ENCODE measurements at regions not wholly inside any gene's neighbourhood (a gene's known extent, or its start where the extent isn't known, plus 50 kb on each side); places are given as distances from the start of the nearest gene placed in this dataset.

DNA sequence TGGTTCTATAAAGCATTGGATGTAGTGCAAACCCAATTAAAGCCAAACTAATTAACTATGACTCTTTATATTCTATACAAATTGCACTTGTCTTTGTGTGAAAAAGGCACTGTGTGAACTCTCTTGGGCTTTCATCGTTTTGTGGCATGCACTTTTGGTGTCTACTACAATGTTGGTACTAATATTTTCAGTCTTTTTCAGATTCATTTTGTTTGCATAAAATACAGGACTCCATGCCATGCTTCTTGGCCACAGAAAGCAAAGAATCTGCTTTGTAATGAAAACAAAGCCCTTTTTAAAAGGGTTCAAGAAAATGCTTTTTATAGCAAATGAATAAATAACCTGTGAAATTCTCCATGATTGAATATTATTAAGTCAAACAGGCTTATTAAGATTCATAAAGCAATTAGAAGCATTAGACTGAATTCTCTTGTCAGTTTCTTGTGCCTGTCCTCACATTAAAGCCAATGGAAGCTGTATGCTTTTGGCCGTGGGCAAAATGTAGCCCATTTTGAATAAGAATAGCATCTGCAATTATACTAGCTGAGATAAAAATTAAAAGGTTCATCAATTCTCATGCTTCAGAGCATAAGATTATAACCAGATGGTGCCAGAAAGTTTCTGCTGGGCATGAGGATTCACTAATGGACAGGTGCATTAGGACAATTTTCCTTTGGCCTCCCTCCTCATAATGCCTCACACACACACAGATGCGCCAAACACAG is 1665.2 kb downstream of the SUCLG1 start:
- no peaks in the 10 kb centered on the region for H3K4me1 ChIP-seq (ENCODE audit: control insufficient read depth, low read length)

DNA sequence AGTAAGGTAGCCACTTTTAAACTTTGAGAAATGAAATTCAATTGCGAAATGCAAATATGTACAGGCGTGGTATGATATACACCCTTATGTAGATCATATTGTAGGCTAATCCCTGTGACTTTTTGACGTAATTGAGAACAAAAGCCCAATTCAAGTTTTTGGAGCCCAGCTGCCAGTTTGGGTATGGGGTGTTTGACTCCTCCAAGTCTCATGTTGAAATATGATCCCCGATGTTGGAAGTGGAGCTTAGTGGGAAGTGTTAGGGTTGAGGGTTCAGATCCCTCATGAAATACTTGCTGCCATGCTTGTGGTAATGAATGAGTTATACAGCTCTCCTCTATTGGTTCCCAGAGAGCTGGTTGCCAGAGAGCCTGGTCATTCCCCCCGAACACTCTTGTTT is 1666.8 kb downstream of the SUCLG1 start:
- Histone ChIP-seq H3K9me2 (replicated peaks; ENCODE audit: control insufficient read depth, low read length) (no peaks in the 10 kb centered on the region), H3F3A (ENCODE audit: control insufficient read depth, insufficient read depth) (no peaks in the 10 kb centered on the region), H3K4me2 (ENCODE audit: low read length) (no peak overlapping the region), H3K9me3 (ENCODE audit: control insufficient read depth, insufficient read depth, low read length) (no peaks in the 10 kb centered on the region), H3K4me3 (ENCODE audit: low read length) (no peak overlapping the region), H3K79me2 (ENCODE audit: control insufficient read depth, low read length) (no peaks in the 10 kb centered on the region), H4K20me1 (ENCODE audit: control insufficient read depth, insufficient read depth, low read depth, low read length) (no peaks in the 10 kb centered on the region), H3K4me1 (ENCODE audit: control insufficient read depth, low read length) (no peaks in the 10 kb centered on the region), H3K27ac (ENCODE audit: low read depth, low read length) (no peak overlapping the region), H3K36me3 (ENCODE audit: control insufficient read depth, low read length) (no peaks in the 10 kb centered on the region), H3K27me3 (ENCODE audit: control insufficient read depth, low read length) (no peaks in the 10 kb centered on the region)
- TF ChIP-seq, protein P1, sequence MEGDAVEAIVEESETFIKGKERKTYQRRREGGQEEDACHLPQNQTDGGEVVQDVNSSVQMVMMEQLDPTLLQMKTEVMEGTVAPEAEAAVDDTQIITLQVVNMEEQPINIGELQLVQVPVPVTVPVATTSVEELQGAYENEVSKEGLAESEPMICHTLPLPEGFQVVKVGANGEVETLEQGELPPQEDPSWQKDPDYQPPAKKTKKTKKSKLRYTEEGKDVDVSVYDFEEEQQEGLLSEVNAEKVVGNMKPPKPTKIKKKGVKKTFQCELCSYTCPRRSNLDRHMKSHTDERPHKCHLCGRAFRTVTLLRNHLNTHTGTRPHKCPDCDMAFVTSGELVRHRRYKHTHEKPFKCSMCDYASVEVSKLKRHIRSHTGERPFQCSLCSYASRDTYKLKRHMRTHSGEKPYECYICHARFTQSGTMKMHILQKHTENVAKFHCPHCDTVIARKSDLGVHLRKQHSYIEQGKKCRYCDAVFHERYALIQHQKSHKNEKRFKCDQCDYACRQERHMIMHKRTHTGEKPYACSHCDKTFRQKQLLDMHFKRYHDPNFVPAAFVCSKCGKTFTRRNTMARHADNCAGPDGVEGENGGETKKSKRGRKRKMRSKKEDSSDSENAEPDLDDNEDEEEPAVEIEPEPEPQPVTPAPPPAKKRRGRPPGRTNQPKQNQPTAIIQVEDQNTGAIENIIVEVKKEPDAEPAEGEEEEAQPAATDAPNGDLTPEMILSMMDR (IDR thresholded peaks at IDR 0.05; ENCODE audit: low read depth, low read length, poor library complexity, severe bottlenecking), result no peak
- no peak for TF ChIP-seq EZH2phosphoT487 (IDR thresholded peaks at IDR 0.05; ENCODE audit: borderline replicate concordance, low read length)

More for the DNA sequence above, 1665.2 kb downstream of the SUCLG1 start:
- Histone ChIP-seq H3F3A (ENCODE audit: control insufficient read depth, insufficient read depth) (no peaks in the 10 kb centered on the region), H3K4me2 (ENCODE audit: low read length) (no peak overlapping the region), H3K27me3 (ENCODE audit: control insufficient read depth, low read length) (no peaks in the 10 kb centered on the region), H3K79me2 (ENCODE audit: control insufficient read depth, low read length) (no peaks in the 10 kb centered on the region), H3K9me2 (replicated peaks; ENCODE audit: control insufficient read depth, low read length) (no peaks in the 10 kb centered on the region), H3K27ac (ENCODE audit: low read depth, low read length) (no peak overlapping the region), H3K9me3 (ENCODE audit: control insufficient read depth, insufficient read depth, low read length) (no peaks in the 10 kb centered on the region), H3K4me3 (ENCODE audit: low read length) (no peak overlapping the region), H4K20me1 (ENCODE audit: control insufficient read depth, insufficient read depth, low read depth, low read length) (no peaks in the 10 kb centered on the region), H3K36me3 (ENCODE audit: control insufficient read depth, low read length) (no peaks in the 10 kb centered on the region)
- no peak for TF ChIP-seq EZH2phosphoT487 (IDR thresholded peaks at IDR 0.05; ENCODE audit: borderline replicate concordance, low read length)
- TF ChIP-seq, protein P1 (IDR thresholded peaks at IDR 0.05; ENCODE audit: low read depth, low read length, poor library complexity, severe bottlenecking), result no peak

DNA sequence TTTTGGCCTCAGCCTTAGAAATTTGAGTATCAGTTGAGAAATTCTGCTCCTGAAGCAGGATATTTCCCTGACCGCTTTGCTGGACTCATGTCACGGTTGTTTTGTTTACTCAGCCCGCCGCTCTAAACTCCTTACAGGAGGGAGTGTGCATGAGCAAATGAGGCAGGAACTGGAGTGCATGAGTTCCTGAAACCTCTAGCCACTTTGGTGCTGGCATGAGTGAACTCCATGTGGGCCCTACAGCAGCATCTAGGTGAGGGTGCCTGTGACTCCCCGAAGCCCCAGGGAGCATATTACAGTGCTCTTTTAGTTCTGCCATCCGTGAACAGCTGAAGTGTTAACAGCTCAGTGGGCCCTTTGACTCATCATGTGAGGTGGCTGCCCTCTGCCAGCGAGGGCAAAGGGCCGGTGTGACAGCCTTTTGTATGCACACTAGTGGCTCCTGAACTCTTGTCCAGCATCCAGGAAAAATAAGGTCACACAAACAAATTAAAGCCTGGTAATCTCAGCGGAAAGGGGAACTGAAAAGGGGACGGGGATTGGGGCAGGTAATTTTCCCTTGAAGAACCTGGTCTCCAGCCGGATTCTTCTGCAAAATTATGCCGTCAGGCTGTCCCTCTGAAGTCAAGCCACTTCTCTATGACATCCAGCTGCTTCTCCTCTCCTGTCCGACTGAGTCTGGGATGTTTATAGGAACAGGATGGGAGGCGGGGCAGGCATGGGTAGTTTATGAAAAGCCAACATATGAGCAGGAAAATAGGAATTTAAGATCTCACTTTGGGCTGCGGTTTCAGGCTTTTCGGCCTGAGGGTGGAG is 1668.7 kb downstream of the SUCLG1 start:
- Histone ChIP-seq H3K9me2 (replicated peaks; ENCODE audit: control insufficient read depth, low read length) (no peaks in the 10 kb centered on the region), H3K4me1 (ENCODE audit: control insufficient read depth, low read length) (no peaks in the 10 kb centered on the region), H3F3A (ENCODE audit: control insufficient read depth, insufficient read depth) (no peaks in the 10 kb centered on the region), H4K20me1 (ENCODE audit: control insufficient read depth, insufficient read depth, low read depth, low read length) (no peaks in the 10 kb centered on the region), H3K27ac (ENCODE audit: low read depth, low read length) (no peak overlapping the region), H3K4me2 (ENCODE audit: low read length) (no peak overlapping the region), H3K79me2 (ENCODE audit: control insufficient read depth, low read length) (no peaks in the 10 kb centered on the region), H3K36me3 (ENCODE audit: control insufficient read depth, low read length) (no peaks in the 10 kb centered on the region), H3K4me3 (ENCODE audit: low read length) (no peak overlapping the region), H3K27me3 (ENCODE audit: control insufficient read depth, low read length) (no peaks in the 10 kb centered on the region), H3K9me3 (ENCODE audit: control insufficient read depth, insufficient read depth, low read length) (no peaks in the 10 kb centered on the region)
- TF ChIP-seq EZH2phosphoT487 (IDR thresholded peaks at IDR 0.05; ENCODE audit: borderline replicate concordance, low read length), result no peak

DNA sequence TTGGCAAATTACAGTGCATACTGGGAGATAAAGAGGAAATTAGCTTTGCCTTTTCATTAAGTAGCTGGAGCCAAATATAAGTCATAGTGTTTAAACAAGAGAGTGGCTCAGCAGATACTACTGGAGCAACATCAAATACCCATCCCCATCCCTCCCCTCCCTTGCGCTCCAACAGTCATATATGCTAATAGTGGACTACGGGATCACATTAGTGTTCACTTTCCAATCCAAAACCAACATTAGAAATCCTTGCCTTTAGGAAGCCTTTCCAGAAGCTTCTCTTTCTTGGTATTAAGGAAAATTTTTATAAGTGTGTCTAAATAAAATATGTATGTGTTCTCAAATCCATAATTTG is 1669.3 kb downstream of the SUCLG1 start:
- H3K27ac ChIP-seq (ENCODE audit: low read depth, low read length), result no peak overlapping the region
- no peak overlapping the region for H3K4me2 ChIP-seq (ENCODE audit: low read length)
- H4K20me1 ChIP-seq (ENCODE audit: control insufficient read depth, insufficient read depth, low read depth, low read length), result no peaks in the 10 kb centered on the region
- no peaks in the 10 kb centered on the region for H3K36me3 ChIP-seq (ENCODE audit: control insufficient read depth, low read length)
- no peaks in the 10 kb centered on the region for H3K9me2 ChIP-seq (replicated peaks; ENCODE audit: control insufficient read depth, low read length)
- no peaks in the 10 kb centered on the region for H3K79me2 ChIP-seq (ENCODE audit: control insufficient read depth, low read length)
- no peaks in the 10 kb centered on the region for H3F3A ChIP-seq (ENCODE audit: control insufficient read depth, insufficient read depth)
- H3K4me1 ChIP-seq (ENCODE audit: control insufficient read depth, low read length), result no peaks in the 10 kb centered on the region
- TF ChIP-seq EZH2phosphoT487 (IDR thresholded peaks at IDR 0.05; ENCODE audit: borderline replicate concordance, low read length), result no peak
- TF ChIP-seq, protein P1 (IDR thresholded peaks at IDR 0.05; ENCODE audit: low read depth, low read length, poor library complexity, severe bottlenecking), result no peak
- H3K4me3 ChIP-seq (ENCODE audit: low read length), result no peak overlapping the region
- H3K27me3 ChIP-seq (ENCODE audit: control insufficient read depth, low read length), result no peaks in the 10 kb centered on the region
- no peaks in the 10 kb centered on the region for H3K9me3 ChIP-seq (ENCODE audit: control insufficient read depth, insufficient read depth, low read length)

All from DOHH2 (cell line).